Psoas muscle (tissue), 7 donors: ENCODE measurements at regions not wholly inside any gene's neighbourhood (a gene's known extent, or its start where the extent isn't known, plus 50 kb on each side); places are given as distances from the start of the nearest gene placed in this dataset.

Experiments used
- ATAC-seq, 4 donors: fragments of 200-7000 bp; cut with Tn5 transposase; one replicate each; pipeline ENCODE4 v1.9.1; 2020; ENCODE audit warnings: moderate library complexity in 3 of 4, mild to moderate bottlenecking in 2 of 4
- DNase-seq, 2 donors: peaks; one replicate each; pipeline ENCODE4 v3.0.0-alpha.2; 2020
- H3K27ac ChIP-seq: fragments of 200-600 bp; one replicate; pipeline ENCODE4 v1.8.0; 2022
- H3K27me3 ChIP-seq, 3 donors: fragments of 200-600 bp in 1 of 3; one replicate each; pipeline versions ENCODE4 v1.6.1 to v1.8.0; 2013 to 2022; ENCODE audit warnings: low read length in 2 of 3, mild to moderate bottlenecking in 2 of 3, moderate library complexity in 1 of 3; ENCODE audit not compliant: insufficient read depth in 3 of 3
- H3K36me3 ChIP-seq, 2 donors: fragments of 200-600 bp in 1 of 2; one replicate each; pipeline versions ENCODE4 v1.6.1 to v1.8.0; 2013 to 2022; ENCODE audit warnings: low read depth in 1 of 2, mild to moderate bottlenecking in 1 of 2, moderate library complexity in 1 of 2; ENCODE audit not compliant: insufficient read depth in 1 of 2
- H3K4me1 ChIP-seq: fragments of 200-600 bp; one replicate; pipeline ENCODE4 v1.8.0; 2022
- H3K4me3 ChIP-seq: fragments of 200-600 bp; one replicate; pipeline ENCODE4 v1.8.0; 2022; ENCODE audit warnings: mild to moderate bottlenecking
- H3K9me3 ChIP-seq: fragments of 200-600 bp; one replicate; pipeline ENCODE4 v1.8.0; 2022
- CTCF ChIP-seq: fragments of 200-600 bp; IDR thresholded peaks from one replicate; pipeline ENCODE4 v1.8.0; 2022; ENCODE audit warnings: antibody characterized with exemption
- WGBS, 3 donors: extraction: QIAGEN DNeasy Blood & Tissue Kit; methylation state at CpG; one replicate each; pipeline versions ENCODE4 v1.1.6 to v1.1.7; 2013; 5-methylcytosine and 5-hydroxymethylcytosine counted together
- intact Hi-C, 2 donors: fragments of 100-400 bp; cut with DNase I; formaldehyde crosslinking; loops; one replicate each; pipeline versions ENCODE4 v1.11.0 to v1.14.2; 2022
- donor health status: healthy with polysubstance abuse.
- donor health status: DM: no; HTN: no; CAD: no; lungs with moderate emphysema.
- donor health status: Bipolar disorder and iron deficiency.
- donor health status: healthy.
- donor health status: DM: yes; HTN: yes; CAD: no.
- donor health status: DM: no; HTN: no; CAD: no.
- donor health status: DM: yes; HTN: yes; CAD: no.

GRCh38 chr12:82069931-82070514 is 288.2 kb downstream of the CCDC59 start:
- DNase-seq = no peak
- Histone ChIP-seq H3K4me3 (no peak overlapping the region), H3K27ac (no peak overlapping the region), H3K27me3 (no peaks in the 10 kb centered on the region), H3K4me1 (no peaks in the 10 kb centered on the region), H3K9me3 (no peaks in the 10 kb centered on the region), H3K36me3 (no peaks in the 10 kb centered on the region)
- ATAC-seq = no peak
- intact Hi-C loops = no loop called here
- no peak for TF ChIP-seq CTCF
- 39 to 45% (median 41%) methylated on average over 2 of the region's 2 CpGs for WGBS, 3 donors

GRCh38 chr12:82058197-82058596 is 299.0 kb upstream of the PPFIA2 start:
- Histone ChIP-seq H3K27me3 (no peaks in the 10 kb centered on the region), H3K27ac (no peak overlapping the region), H3K4me1 (no peaks in the 10 kb centered on the region), H3K36me3 (no peaks in the 10 kb centered on the region), H3K9me3 (no peaks in the 10 kb centered on the region), H3K4me3 (no peak overlapping the region)
- WGBS, 3 donors = 49 to 63% (median 62%) methylated on average over 3 of the region's 3 CpGs
- TF ChIP-seq CTCF = no peak
- DNase-seq (no peak), ATAC-seq (no peak)
- intact Hi-C loops = no loop called here

GRCh38 chr12:82057770-82058169 is 298.6 kb upstream of the PPFIA2 start:
- TF ChIP-seq CTCF = no peak
- DNase-seq (no peak), ATAC-seq (no peak)
- intact Hi-C loops = no loop called here
- Histone ChIP-seq H3K9me3 (no peaks in the 10 kb centered on the region), H3K4me1 (no peaks in the 10 kb centered on the region), H3K27me3 (no peaks in the 10 kb centered on the region), H3K4me3 (no peak overlapping the region), H3K27ac (no peak overlapping the region), H3K36me3 (no peaks in the 10 kb centered on the region)
- whole genome bisulfite sequencing, 3 donors = 62 to 72% (median 66%) methylated on average over 2 of the region's 2 CpGs

GRCh38 chr12:82055391-82055790 is 296.2 kb upstream of the PPFIA2 start:
- WGBS, 3 donors = 26 to 32% (median 29%) methylated on average over 1 of the region's 1 CpG
- Histone ChIP-seq H3K4me3 (no peak overlapping the region), H3K4me1 (no peaks in the 10 kb centered on the region), H3K27ac (no peak overlapping the region), H3K27me3 (no peaks in the 10 kb centered on the region), H3K36me3 (no peaks in the 10 kb centered on the region), H3K9me3 (no peaks in the 10 kb centered on the region)
- intact Hi-C loops = no loop called here
- no peak for TF ChIP-seq CTCF
- DNase-seq (no peak), ATAC-seq (no peak)

GRCh38 chr12:82054566-82054965 is 295.4 kb upstream of the PPFIA2 start:
- DNase-seq (no peak), ATAC-seq (no peak)
- no peak for TF ChIP-seq CTCF
- 79% methylated on average over 2 of the region's 2 CpGs for WGBS, 3 donors
- H3K36me3 ChIP-seq = no peaks in the 10 kb centered on the region
- no peaks in the 10 kb centered on the region for H3K27me3 ChIP-seq
- H3K4me3 ChIP-seq = no peak overlapping the region
- intact Hi-C loops = no loop called here
- H3K4me1 ChIP-seq = no peaks in the 10 kb centered on the region
- H3K9me3 ChIP-seq = no peaks in the 10 kb centered on the region
- no peak overlapping the region for H3K27ac ChIP-seq
